DMS79 (cell line): ENCODE measurements at regions not wholly inside any gene's neighbourhood (a gene's known extent, or its start where the extent isn't known, plus 50 kb on each side); places are given as distances from the start of the nearest gene placed in this dataset.

Experiments used
- DNase-seq: peaks from one replicate; lab custom pipeline; 2025; lab: John Stamatoyannopoulos, UW

- DNase-seq: no peak
These were observed 82.9 kb downstream of the HES1 start for GRCh38 chr3:194218646-194219453.

- no peak for DNase-seq
These were observed 84.0 kb downstream of the HES1 start for GRCh38 chr3:194219826-194220410.

GRCh38 chr3:194220901-194221326 is 85.0 kb downstream of the HES1 start:
- no peak for DNase-seq

GRCh38 chr3:194221336-194221735 is 85.4 kb downstream of the HES1 start:
- no peak for DNase-seq

- DNase-seq: no peak
These were observed 88.0 kb downstream of the HES1 start for GRCh38 chr3:194223951-194224350.

GRCh38 chr3:194224471-194225417 is 88.8 kb downstream of the HES1 start:
- no peak for DNase-seq

GRCh38 chr3:194225418-194225812 is 89.5 kb downstream of the HES1 start:
- DNase-seq: no peak

GRCh38 chr3:194225988-194226663 is 90.2 kb downstream of the HES1 start:
- no peak for DNase-seq

GRCh38 chr3:194231929-194232832 is 96.2 kb downstream of the HES1 start:
- no peak for DNase-seq

- no peak for DNase-seq
These were observed 97.2 kb downstream of the HES1 start for GRCh38 chr3:194233150-194233549.

- no peak for DNase-seq
These were observed 99.2 kb downstream of the HES1 start for GRCh38 chr3:194235160-194235559.

GRCh38 chr3:194237110-194237509 is 101.2 kb downstream of the HES1 start:
- no peak for DNase-seq

- no peak for DNase-seq
These were observed 104.8 kb downstream of the HES1 start for GRCh38 chr3:194240766-194241165.

- no peak for DNase-seq
These were observed 107.4 kb downstream of the HES1 start for GRCh38 chr3:194243172-194243837.

- no peak for DNase-seq
These were observed 107.0 kb downstream of the CPN2 start for GRCh38 chr3:194244167-194244566.

GRCh38 chr3:194245474-194245873 is 105.7 kb downstream of the CPN2 start:
- DNase-seq: no peak

GRCh38 chr3:194245975-194246561 is 105.1 kb downstream of the CPN2 start:
- DNase-seq: no peak

GRCh38 chr3:194246709-194247349 is 104.3 kb downstream of the CPN2 start:
- DNase-seq: no peak

- DNase-seq: no peak
These were observed 103.8 kb downstream of the CPN2 start for GRCh38 chr3:194247350-194247740.
